Activated B cell treated with CpG ODN at 0.5 μM for 24 hours (primary cell): ENCODE measurements at regions not wholly inside any gene's neighbourhood (a gene's known extent, or its start where the extent isn't known, plus 50 kb on each side); places are given as distances from the start of the nearest gene placed in this dataset.
A peak's percentile ranks its signal among the peaks of the same experiment; 100 is the strongest.

Experiments
- ATAC-seq: fragments of 200-7000 bp; cut with Tn5 transposase; one replicate; pipeline ENCODE4 v1.10.0; 2021; ENCODE audit warnings: low read depth, mild to moderate bottlenecking, moderate library complexity
- CTCF ChIA-PET: fragments of 350-600 bp; sonication (Branson Sonifier 250); formaldehyde crosslinking; loops from one replicate; lab custom pipeline; 2021; ENCODE audit warnings: antibody characterized with exemption; lab: Charles Lee
- POLR2A ChIA-PET: fragments of 350-600 bp; sonication (Branson Sonifier 250); formaldehyde crosslinking; loops from one replicate; lab custom pipeline; 2021; ENCODE audit warnings: antibody characterized with exemption; lab: Charles Lee
- DNase-seq: peaks from one replicate; pipeline ENCODE4 v3.0.0; 2022
- H3K27ac Mint-ChIP-seq: one replicate; pipeline ENCODE4 v1.8.0; 2020; ENCODE audit warnings: mixed read lengths
- H3K27me3 Mint-ChIP-seq: one replicate; pipeline ENCODE4 v1.8.0; 2021; ENCODE audit warnings: mixed read lengths
- H3K36me3 Mint-ChIP-seq: one replicate; pipeline ENCODE4 v1.8.0; 2021; ENCODE audit warnings: low read depth, mixed read lengths
- H3K4me1 Mint-ChIP-seq: one replicate; pipeline ENCODE4 v1.8.0; 2021; ENCODE audit warnings: mixed read lengths
- H3K4me3 Mint-ChIP-seq: one replicate; pipeline ENCODE4 v1.8.0; 2020; ENCODE audit warnings: mild to moderate bottlenecking, mixed read lengths
- H3K9me3 Mint-ChIP-seq: one replicate; pipeline ENCODE4 v1.8.0; 2020; ENCODE audit warnings: mixed read lengths
- intact Hi-C: fragments of 100-400 bp; cut with micrococcal nuclease; formaldehyde crosslinking; loops from one replicate; pipeline ENCODE4 v1.15.1; 2024
- TF ChIP-seq, protein P1 (sequence below): fragments of 200-600 bp; IDR thresholded peaks from one replicate; pipeline ENCODE4 v1.8.0; 2022; ENCODE audit warnings: antibody characterized with exemption, mild to moderate bottlenecking

DNA sequence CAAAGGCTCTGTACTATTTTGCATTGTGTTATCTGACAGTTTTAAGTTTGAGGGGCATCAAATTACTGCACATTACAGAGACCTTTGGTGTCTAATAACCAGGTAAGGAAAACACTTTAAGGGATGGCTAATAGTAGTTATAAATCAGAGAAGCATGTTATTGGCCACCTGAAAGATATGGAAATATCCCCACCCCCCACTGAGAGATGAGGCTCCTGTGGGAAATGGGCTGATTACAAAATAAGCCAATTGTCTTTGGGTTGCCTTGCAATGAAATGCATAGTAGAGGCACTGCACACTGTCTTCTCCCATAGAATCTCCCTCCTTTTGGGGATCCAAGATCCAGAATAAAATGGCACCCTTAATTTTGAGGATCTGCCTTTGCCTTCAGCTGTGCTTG, 91.0 kb downstream of the IGLL5 start:
- TF ChIP-seq, protein P1, sequence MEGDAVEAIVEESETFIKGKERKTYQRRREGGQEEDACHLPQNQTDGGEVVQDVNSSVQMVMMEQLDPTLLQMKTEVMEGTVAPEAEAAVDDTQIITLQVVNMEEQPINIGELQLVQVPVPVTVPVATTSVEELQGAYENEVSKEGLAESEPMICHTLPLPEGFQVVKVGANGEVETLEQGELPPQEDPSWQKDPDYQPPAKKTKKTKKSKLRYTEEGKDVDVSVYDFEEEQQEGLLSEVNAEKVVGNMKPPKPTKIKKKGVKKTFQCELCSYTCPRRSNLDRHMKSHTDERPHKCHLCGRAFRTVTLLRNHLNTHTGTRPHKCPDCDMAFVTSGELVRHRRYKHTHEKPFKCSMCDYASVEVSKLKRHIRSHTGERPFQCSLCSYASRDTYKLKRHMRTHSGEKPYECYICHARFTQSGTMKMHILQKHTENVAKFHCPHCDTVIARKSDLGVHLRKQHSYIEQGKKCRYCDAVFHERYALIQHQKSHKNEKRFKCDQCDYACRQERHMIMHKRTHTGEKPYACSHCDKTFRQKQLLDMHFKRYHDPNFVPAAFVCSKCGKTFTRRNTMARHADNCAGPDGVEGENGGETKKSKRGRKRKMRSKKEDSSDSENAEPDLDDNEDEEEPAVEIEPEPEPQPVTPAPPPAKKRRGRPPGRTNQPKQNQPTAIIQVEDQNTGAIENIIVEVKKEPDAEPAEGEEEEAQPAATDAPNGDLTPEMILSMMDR, result no peak
- POLR2A ChIA-PET, result no interaction called here
- CTCF ChIA-PET, result no interaction called here

GRCh38 chr22:22979121-22979724, 91.1 kb upstream of the GNAZ start:
- TF ChIP-seq, protein P1, result no peak
- ChIA-PET CTCF (no interaction called here), POLR2A (no interaction called here)
- DNase-seq (no peak), ATAC-seq (no peak)
- peaks cover 12% of the 10 kb centered on the region for H3K27me3 Mint-ChIP-seq
- H3K9me3 Mint-ChIP-seq, result peaks cover 7% of the 10 kb centered on the region
- no peak overlapping the region for H3K27ac Mint-ChIP-seq
- no peak overlapping the region for H3K4me3 Mint-ChIP-seq
- peaks cover 16% of the 10 kb centered on the region for H3K4me1 Mint-ChIP-seq
- H3K36me3 Mint-ChIP-seq, result peaks cover 1% of the 10 kb centered on the region
- intact Hi-C loops, result no loop called here

More for the DNA sequence above, 91.0 kb downstream of the IGLL5 start:
- peaks cover 7% of the 10 kb centered on the region for H3K9me3 Mint-ChIP-seq
- H3K4me3 Mint-ChIP-seq, result no peak overlapping the region
- H3K36me3 Mint-ChIP-seq, result peaks cover 1% of the 10 kb centered on the region
- H3K27me3 Mint-ChIP-seq, result peaks cover 12% of the 10 kb centered on the region
- ATAC-seq (no peak), DNase-seq (no peak)
- intact Hi-C loops, result no loop called here
- no peak overlapping the region for H3K27ac Mint-ChIP-seq
- H3K4me1 Mint-ChIP-seq, result peaks cover 16% of the 10 kb centered on the region

- peaks cover 7% of the 10 kb centered on the region for H3K9me3 Mint-ChIP-seq
- CTCF ChIA-PET, result no interaction called here
- TF ChIP-seq, protein P1, result no peak
These were observed 90.4 kb upstream of the GNAZ start for GRCh38 chr22:22979954-22980353.

DNA sequence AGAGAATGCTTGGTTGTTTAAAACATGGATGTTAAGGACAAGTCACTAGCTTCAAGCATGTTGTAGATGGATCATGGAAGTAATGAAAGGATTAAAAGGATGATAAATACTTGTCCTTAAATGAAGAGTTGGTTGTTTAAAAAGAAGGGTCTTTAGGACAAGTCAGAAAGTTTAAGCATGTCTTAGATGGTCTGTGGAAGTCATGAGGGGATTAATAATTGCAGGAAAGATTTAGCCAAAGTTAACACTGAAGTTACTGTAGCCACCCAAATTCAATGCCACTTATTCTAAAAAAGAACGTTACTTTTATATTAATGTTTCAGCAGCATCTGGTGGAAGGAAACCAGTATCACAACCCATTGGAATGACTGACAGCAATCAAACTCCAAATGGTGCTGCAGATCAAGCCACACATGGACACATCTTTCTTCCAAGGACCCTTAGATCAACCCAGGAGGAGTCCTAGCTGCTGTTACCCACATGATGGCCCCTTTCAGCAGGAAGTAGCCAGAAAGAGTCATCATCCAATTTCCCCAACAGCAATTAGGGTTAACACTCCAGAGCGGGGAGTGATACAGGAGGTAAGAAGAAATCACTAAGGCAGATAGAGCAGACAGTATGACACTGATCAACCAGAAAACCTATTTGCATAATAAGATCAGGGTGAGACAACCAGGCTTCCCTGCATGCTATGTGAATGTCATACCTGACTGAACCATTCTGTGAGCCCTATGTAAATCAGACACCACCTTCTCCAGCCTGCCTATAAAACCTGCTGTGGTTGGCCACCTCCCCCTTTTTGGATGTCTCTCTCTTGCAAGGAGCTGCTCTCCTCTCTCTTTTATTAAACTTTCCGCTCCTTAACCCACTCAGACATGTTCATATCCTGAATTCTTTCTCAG, 88.4 kb upstream of the GNAZ start:
- Mint-ChIP-seq H3K36me3 (peaks cover 1% of the 10 kb centered on the region), H3K4me1 (peaks cover 16% of the 10 kb centered on the region), H3K27ac (no peak overlapping the region), H3K9me3 (peaks cover 7% of the 10 kb centered on the region), H3K4me3 (no peak overlapping the region), H3K27me3 (no peaks in the 10 kb centered on the region)
- ATAC-seq (peak; percentile 98), DNase-seq (no peak)
- ChIA-PET CTCF (interaction anchor here (1.3 kb wide), 1 partner anchor 22 kb away, joined by 4 read pairs; no protein-coding TSS in a partner anchor), POLR2A (no interaction called here)
- TF ChIP-seq, protein P1, result no peak
- intact Hi-C loops, result no loop called here

More at GRCh38 chr22:22979954-22980353, 90.4 kb upstream of the GNAZ start:
- Mint-ChIP-seq H3K4me3 (no peak overlapping the region), H3K36me3 (peaks cover 1% of the 10 kb centered on the region), H3K27ac (no peak overlapping the region), H3K27me3 (peaks cover 8% of the 10 kb centered on the region), H3K4me1 (peaks cover 16% of the 10 kb centered on the region)
- POLR2A ChIA-PET, result no interaction called here
- ATAC-seq, result no peak
- DNase-seq, result no peak
- intact Hi-C loops, result no loop called here

DNA sequence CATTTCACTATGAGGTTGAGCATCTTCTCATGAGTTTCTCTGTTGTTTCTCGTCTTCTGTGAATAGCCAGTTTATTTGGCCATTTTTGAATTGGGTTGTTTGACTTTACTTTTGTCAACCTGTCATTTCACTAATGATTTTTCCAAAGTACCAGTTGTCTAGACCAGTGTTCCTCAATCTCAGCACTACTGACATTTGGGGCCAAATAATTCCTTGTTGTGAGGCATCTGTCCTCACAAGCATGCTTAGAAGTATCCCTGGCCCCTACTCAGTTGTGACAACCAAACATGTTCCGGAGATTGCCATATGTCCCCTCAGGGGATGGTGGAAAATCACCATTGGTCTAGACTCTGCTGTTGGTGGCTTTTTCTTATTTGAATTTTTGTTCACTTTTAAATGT, 87.7 kb upstream of the GNAZ start:
- DNase-seq (no peak), ATAC-seq (no peak)
- H3K27ac Mint-ChIP-seq, result no peak overlapping the region
- TF ChIP-seq, protein P1, result no peak
- H3K4me1 Mint-ChIP-seq, result peaks cover 16% of the 10 kb centered on the region
- H3K27me3 Mint-ChIP-seq, result no peaks in the 10 kb centered on the region
- H3K9me3 Mint-ChIP-seq, result peaks cover 7% of the 10 kb centered on the region
- ChIA-PET POLR2A (no interaction called here), CTCF (no interaction called here)
- intact Hi-C loops, result no loop called here
- H3K4me3 Mint-ChIP-seq, result no peak overlapping the region
- H3K36me3 Mint-ChIP-seq, result peaks cover 1% of the 10 kb centered on the region
